C4-2B (cell line): ENCODE measurements at regions not wholly inside any gene's neighbourhood (a gene's known extent, or its start where the extent isn't known, plus 50 kb on each side); places are given as distances from the start of the nearest gene placed in this dataset.

Source experiments
- ZFX ChIP-seq: fragments of 450-650 bp; IDR thresholded peaks from 2 replicates; pipeline ENCODE4 v1.6.1; 2017
- TF ChIP-seq, protein P1 (sequence below): fragments of 450-650 bp; conservative IDR thresholded peaks from 2 replicates; pipeline ENCODE4 v1.5.1; 2017; ENCODE audit warnings: mild to moderate bottlenecking

DNA sequence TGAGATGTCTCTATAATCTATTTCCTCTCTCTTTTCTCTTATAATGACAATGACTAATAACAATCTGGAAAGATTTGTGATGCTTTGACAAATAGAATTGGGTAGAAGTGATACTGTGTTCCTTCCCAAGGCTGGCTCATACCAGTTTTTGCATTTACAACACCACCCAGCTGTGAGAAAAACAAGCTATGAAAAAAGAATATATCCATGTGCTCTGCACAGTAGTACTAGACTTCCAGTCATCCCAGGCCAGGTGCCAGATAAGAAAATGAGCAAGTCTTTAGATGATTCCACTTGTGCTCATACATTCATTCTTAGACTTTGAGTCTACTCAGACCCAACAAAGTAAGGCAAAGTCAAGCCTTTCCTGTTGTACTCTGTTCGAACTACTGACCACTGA is 350.2 kb upstream of the POU1F1 start:
- TF ChIP-seq, protein P1, sequence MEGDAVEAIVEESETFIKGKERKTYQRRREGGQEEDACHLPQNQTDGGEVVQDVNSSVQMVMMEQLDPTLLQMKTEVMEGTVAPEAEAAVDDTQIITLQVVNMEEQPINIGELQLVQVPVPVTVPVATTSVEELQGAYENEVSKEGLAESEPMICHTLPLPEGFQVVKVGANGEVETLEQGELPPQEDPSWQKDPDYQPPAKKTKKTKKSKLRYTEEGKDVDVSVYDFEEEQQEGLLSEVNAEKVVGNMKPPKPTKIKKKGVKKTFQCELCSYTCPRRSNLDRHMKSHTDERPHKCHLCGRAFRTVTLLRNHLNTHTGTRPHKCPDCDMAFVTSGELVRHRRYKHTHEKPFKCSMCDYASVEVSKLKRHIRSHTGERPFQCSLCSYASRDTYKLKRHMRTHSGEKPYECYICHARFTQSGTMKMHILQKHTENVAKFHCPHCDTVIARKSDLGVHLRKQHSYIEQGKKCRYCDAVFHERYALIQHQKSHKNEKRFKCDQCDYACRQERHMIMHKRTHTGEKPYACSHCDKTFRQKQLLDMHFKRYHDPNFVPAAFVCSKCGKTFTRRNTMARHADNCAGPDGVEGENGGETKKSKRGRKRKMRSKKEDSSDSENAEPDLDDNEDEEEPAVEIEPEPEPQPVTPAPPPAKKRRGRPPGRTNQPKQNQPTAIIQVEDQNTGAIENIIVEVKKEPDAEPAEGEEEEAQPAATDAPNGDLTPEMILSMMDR = no peak
- no peak for TF ChIP-seq ZFX
